ENCODE measurements at regions not wholly inside any gene's neighbourhood (a gene's known extent, or its start where the extent isn't known, plus 50 kb on each side); places are given as distances from the start of the nearest gene placed in this dataset.

- no peak for TF ChIP-seq CTCF (IDR thresholded peaks at IDR 0.05)
- no peak for TF ChIP-seq EZH2 (IDR thresholded peaks at IDR 0.05; ENCODE audit: borderline replicate concordance, insufficient read depth, low read depth, low read length, poor library complexity, severe bottlenecking)
Measured at GRCh38 chr1:229905652-229906051, 161.4 kb upstream of the GALNT2 start.

All from B cell (primary cell).